ENCODE measurements at regions not wholly inside any gene's neighbourhood (a gene's known extent, or its start where the extent isn't known, plus 50 kb on each side); places are given as distances from the start of the nearest gene placed in this dataset.

DNA sequence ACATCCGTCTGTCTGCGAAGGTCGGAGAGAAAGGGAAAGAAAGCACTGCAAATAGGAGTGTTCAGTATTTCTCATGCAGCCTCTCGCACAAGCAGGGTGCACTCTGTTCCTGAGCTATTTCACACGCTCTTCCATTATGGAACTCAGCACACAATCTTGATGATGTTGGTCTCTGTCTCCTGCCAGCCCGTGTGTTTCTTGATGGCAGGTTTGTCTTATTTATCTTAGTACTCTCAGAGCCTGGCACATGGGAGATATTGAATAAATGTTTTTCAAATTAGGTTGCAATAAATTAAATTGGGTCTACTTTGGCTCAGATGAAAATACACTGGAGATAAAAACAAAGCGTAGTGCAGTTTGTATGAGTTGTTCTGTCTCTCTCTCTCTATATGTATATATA lies 134.9 kb upstream of the ETS2 start:
- Histone ChIP-seq H3K36me3 (ENCODE audit: insufficient read depth, low read length) (no peaks in the 10 kb centered on the region), H3K27ac (ENCODE audit: low read depth, low read length) (no peak overlapping the region), H3K27me3 (ENCODE audit: insufficient read depth, low read length) (no peaks in the 10 kb centered on the region), H3K4me3 (ENCODE audit: low read length) (no peak overlapping the region), H3K9ac (ENCODE audit: low read depth, low read length) (no peak overlapping the region), H3K4me1 (ENCODE audit: insufficient read depth, low read length) (peaks cover 11% of the 10 kb centered on the region), H3K9me3 (ENCODE audit: insufficient read depth, low read depth, low read length) (no peaks in the 10 kb centered on the region)
- WGBS = 92% methylated on average over 6 of the region's 7 CpGs

DNA sequence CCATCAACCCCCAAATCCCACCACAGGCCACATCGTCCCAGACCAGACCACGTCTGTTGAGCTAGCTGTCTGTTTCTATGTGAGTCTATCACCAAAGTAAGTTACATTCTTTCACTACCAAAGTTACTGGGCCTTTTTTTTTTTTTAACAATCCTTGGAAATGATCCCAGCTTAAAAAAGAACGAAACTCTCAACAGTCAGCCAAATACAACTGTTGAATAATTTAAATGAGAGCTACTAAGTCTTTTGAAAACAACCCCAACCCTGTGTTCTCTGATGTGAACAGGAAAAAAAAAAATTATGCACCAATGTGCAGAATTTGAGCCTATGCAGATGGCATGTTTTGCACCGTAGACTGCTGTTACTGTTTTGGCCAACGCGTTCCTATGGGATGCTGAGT lies 134.0 kb upstream of the ETS2 start:
- Histone ChIP-seq H3K4me1 (ENCODE audit: insufficient read depth, low read length) (peaks cover 11% of the 10 kb centered on the region), H3K4me3 (ENCODE audit: low read length) (no peak overlapping the region), H3K9me3 (ENCODE audit: insufficient read depth, low read depth, low read length) (no peaks in the 10 kb centered on the region), H3K27ac (ENCODE audit: low read depth, low read length) (no peak overlapping the region), H3K27me3 (ENCODE audit: insufficient read depth, low read length) (no peaks in the 10 kb centered on the region), H3K9ac (ENCODE audit: low read depth, low read length) (no peak overlapping the region), H3K36me3 (ENCODE audit: insufficient read depth, low read length) (no peaks in the 10 kb centered on the region)
- 95% methylated on average over 6 of the region's 6 CpGs for WGBS

DNA sequence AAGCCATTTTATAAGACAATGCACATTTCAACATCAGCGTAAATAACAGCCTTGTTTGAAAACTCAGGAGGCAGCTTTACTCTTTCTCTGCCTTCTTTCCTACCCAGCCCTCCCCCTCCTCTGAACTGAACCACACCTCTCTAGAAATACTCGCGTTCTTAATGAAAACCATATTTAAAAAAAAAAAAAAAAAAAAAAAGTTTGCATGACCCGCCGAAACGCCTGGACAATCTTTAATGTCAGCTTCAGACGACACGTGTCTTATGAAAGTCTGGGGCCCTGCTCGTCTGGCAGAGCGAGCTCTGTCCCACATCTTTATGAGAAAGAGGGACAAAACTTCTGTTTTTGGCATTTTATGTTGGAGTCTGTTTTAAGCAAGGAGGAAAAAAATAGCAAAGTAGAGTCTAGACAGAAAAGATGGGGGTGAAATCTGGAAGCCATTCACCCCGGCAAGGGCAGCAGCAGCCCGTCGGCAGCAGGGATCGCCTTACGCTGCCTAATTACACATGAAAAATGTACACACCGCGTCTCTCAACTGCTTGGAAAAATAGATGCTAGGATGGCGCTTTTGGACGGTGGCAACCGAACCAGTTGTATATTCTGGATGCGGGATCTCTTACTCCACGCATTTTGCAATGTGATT lies 130.4 kb upstream of the ETS2 start:
- H3K9ac ChIP-seq (ENCODE audit: low read depth, low read length) = no peak overlapping the region
- WGBS = 93% methylated on average over 22 of the region's 22 CpGs
- peaks cover 11% of the 10 kb centered on the region for H3K4me1 ChIP-seq (ENCODE audit: insufficient read depth, low read length)
- no peak overlapping the region for H3K27ac ChIP-seq (ENCODE audit: low read depth, low read length)
- H3K4me3 ChIP-seq (ENCODE audit: low read length) = no peak overlapping the region
- H3K27me3 ChIP-seq (ENCODE audit: insufficient read depth, low read length) = no peaks in the 10 kb centered on the region
- no peaks in the 10 kb centered on the region for H3K9me3 ChIP-seq (ENCODE audit: insufficient read depth, low read depth, low read length)
- H3K36me3 ChIP-seq (ENCODE audit: insufficient read depth, low read length) = no peaks in the 10 kb centered on the region

DNA sequence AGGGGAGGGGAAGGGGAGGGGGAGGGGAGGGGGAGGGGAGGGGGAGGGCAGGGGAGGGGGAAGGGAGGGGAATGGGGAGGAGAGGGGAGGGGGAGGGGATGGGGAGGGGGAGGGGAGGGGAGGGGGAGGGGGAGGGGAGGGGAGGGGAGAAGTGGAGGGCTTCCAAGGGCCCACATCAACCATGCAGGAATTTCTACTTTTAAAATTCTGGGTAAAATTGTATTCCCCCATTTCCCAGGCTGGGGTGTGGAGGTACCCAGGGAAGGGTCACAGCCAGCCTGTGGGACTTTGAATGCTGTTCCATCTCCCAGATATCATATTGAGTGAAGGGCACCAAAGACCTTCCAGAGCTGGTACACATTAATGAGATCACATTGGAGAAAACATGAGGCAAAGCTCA lies 126.9 kb upstream of the ETS2 start:
- no peaks in the 10 kb centered on the region for H3K27me3 ChIP-seq (ENCODE audit: insufficient read depth, low read length)
- no peak overlapping the region for H3K9ac ChIP-seq (ENCODE audit: low read depth, low read length)
- H3K4me3 ChIP-seq (ENCODE audit: low read length) = no peak overlapping the region

DNA sequence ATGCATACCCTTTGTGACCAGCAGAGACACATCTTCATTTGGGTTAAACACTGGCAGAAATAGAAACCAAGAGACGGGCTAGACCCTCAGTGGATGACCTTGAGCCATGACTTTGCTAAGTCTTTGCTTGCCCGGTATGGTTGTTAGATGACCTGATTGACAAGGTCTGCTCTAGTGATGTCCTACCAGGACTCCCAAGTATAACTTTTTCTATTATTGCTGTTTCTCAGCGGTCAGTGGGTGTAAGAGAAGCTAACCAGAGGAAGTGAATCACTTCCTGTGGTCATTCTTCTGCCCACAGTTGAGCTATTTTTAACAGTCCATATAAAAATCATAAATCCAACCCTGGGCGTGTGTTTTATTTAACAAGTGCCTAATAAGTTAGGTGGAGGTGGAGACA lies 126.2 kb upstream of the ETS2 start:
- Histone ChIP-seq H3K9ac (ENCODE audit: low read depth, low read length) (no peak overlapping the region), H3K4me1 (ENCODE audit: insufficient read depth, low read length) (peaks cover 11% of the 10 kb centered on the region), H3K4me3 (ENCODE audit: low read length) (no peak overlapping the region), H3K9me3 (ENCODE audit: insufficient read depth, low read depth, low read length) (no peaks in the 10 kb centered on the region), H3K27ac (ENCODE audit: low read depth, low read length) (no peak overlapping the region), H3K27me3 (ENCODE audit: insufficient read depth, low read length) (no peaks in the 10 kb centered on the region), H3K36me3 (ENCODE audit: insufficient read depth, low read length) (no peaks in the 10 kb centered on the region)
- WGBS = 96% methylated on average over 3 of the region's 4 CpGs

More for the DNA sequence above, 126.9 kb upstream of the ETS2 start:
- no peaks in the 10 kb centered on the region for H3K36me3 ChIP-seq (ENCODE audit: insufficient read depth, low read length)
- peaks cover 11% of the 10 kb centered on the region for H3K4me1 ChIP-seq (ENCODE audit: insufficient read depth, low read length)
- H3K27ac ChIP-seq (ENCODE audit: low read depth, low read length) = no peak overlapping the region
- H3K9me3 ChIP-seq (ENCODE audit: insufficient read depth, low read depth, low read length) = no peaks in the 10 kb centered on the region

DNA sequence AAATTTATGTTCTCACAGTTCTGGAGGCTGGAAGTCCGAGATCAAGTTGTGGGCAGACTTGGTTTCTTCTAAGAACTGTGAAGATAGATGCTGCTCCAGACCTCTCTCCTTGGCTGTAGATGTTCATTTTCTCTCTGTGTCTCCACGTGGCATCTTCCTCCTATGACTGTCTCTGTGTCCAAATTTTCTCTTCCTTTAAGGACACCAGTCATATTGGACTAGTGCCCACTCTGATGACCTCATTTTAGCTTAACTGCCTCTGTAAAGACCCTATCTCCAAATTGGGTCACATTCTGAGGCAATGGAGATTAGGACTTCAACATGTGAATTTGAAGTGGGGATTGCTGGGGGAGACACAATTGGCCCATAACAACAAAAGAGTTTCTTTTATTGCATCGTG lies 125.3 kb upstream of the ETS2 start:
- Histone ChIP-seq H3K36me3 (ENCODE audit: insufficient read depth, low read length) (no peaks in the 10 kb centered on the region), H3K4me1 (ENCODE audit: insufficient read depth, low read length) (peaks cover 2% of the 10 kb centered on the region), H3K9ac (ENCODE audit: low read depth, low read length) (no peak overlapping the region), H3K27ac (ENCODE audit: low read depth, low read length) (no peak overlapping the region), H3K9me3 (ENCODE audit: insufficient read depth, low read depth, low read length) (no peaks in the 10 kb centered on the region), H3K27me3 (ENCODE audit: insufficient read depth, low read length) (no peaks in the 10 kb centered on the region), H3K4me3 (ENCODE audit: low read length) (no peak overlapping the region)
- 82% methylated on average over 3 of the region's 3 CpGs for WGBS

DNA sequence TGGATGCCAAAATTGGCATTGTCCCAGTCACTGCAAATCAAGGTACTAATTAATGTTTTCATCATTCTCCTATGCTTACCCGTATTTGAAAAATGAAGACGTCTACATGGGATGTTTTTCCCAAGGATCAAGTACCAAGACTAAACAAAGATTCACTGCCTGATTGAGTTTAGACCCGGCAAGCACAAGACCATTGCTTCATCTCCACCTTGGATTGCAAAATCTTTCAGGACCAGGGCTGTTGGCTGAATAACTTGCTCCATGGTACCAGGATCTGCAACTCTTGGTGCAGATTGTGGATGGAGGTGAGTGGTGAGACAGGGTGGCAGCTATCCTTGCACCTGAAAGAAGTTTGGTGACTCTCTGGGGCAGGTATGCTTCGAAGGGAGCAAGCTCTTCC lies 122.5 kb upstream of the ETS2 start:
- Histone ChIP-seq H3K9me3 (ENCODE audit: insufficient read depth, low read depth, low read length) (no peaks in the 10 kb centered on the region), H3K9ac (ENCODE audit: low read depth, low read length) (no peak overlapping the region), H3K36me3 (ENCODE audit: insufficient read depth, low read length) (no peaks in the 10 kb centered on the region), H3K27me3 (ENCODE audit: insufficient read depth, low read length) (no peaks in the 10 kb centered on the region), H3K4me3 (ENCODE audit: low read length) (no peak overlapping the region), H3K4me1 (ENCODE audit: insufficient read depth, low read length) (no peaks in the 10 kb centered on the region), H3K27ac (ENCODE audit: low read depth, low read length) (no peak overlapping the region)
- 91% methylated on average over 4 of the region's 4 CpGs for WGBS

DNA sequence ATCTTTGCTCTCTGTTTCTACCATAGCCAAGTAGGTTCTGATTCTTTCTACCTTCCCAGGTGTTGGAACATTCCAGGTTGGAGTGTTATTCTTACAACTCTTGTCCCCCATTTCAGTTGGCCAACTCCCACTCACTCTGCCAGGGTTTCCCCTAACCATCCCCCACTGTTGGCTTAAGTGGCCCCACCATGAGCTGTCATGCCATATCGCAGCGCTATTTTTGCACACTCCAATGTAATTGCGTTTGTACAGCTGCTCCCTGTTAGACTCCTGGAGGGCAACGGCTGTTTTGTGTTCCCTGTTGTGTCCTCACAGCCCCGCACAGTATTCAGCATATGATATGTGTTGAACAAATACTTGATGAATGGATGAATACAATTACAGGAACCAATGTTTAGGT lies 117.7 kb upstream of the ETS2 start:
- 96% methylated on average over 5 of the region's 5 CpGs for WGBS
- H3K9me3 ChIP-seq (ENCODE audit: insufficient read depth, low read depth, low read length) = no peaks in the 10 kb centered on the region
- H3K36me3 ChIP-seq (ENCODE audit: insufficient read depth, low read length) = no peaks in the 10 kb centered on the region
- no peaks in the 10 kb centered on the region for H3K4me1 ChIP-seq (ENCODE audit: insufficient read depth, low read length)
- no peak overlapping the region for H3K27ac ChIP-seq (ENCODE audit: low read depth, low read length)
- no peak overlapping the region for H3K4me3 ChIP-seq (ENCODE audit: low read length)
- H3K9ac ChIP-seq (ENCODE audit: low read depth, low read length) = no peak overlapping the region
- H3K27me3 ChIP-seq (ENCODE audit: insufficient read depth, low read length) = no peaks in the 10 kb centered on the region

DNA sequence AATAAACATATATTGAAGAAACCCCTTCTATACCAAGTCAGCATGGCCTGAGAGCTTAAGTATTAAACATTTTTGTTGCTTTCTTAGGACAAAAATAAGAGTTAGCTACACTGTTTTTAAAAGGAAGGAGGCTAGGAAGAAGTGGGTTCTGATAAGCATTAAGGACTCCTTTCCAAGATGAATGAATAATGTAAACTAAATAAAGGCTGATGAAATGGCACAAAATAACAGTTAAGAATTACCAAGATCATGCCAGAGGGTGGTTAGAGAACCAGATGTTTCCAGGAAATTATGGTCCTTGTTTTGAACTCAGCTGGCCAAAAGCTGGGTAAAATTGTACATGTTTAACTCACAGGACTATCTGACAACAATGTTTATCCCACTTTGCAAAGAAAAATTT lies 114.1 kb upstream of the ETS2 start:
- Histone ChIP-seq H3K27ac (ENCODE audit: low read depth, low read length) (no peak overlapping the region), H3K4me3 (ENCODE audit: low read length) (no peak overlapping the region), H3K36me3 (ENCODE audit: insufficient read depth, low read length) (no peaks in the 10 kb centered on the region), H3K9me3 (ENCODE audit: insufficient read depth, low read depth, low read length) (no peaks in the 10 kb centered on the region; the same call in 1 of the 2 replicates), H3K4me1 (ENCODE audit: insufficient read depth, low read length) (no peaks in the 10 kb centered on the region), H3K27me3 (ENCODE audit: insufficient read depth, low read length) (no peaks in the 10 kb centered on the region), H3K9ac (ENCODE audit: low read depth, low read length) (no peak overlapping the region)

DNA sequence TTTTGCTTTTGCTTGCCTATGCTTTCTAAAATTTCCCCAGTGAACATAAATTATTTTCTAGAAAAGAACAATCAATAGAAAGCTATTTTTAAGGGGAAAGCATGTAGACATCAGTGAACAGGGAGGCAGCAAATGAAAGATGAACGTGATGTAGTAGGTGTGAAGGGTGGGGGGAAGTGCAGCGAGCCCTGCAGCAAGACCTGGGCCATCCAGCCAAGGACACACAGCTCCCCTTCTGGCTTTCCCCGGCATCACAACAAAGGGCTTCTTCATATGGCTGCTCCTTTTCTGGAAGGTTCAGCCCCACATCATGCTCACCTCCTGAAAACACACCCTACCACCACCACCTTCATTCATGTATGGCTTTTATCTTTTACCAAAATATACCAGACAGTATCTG lies 109.2 kb upstream of the ETS2 start:
- H3K27ac ChIP-seq (ENCODE audit: low read depth, low read length) = no peak overlapping the region
- no peak overlapping the region for H3K4me3 ChIP-seq (ENCODE audit: low read length)
- no peak overlapping the region for H3K9ac ChIP-seq (ENCODE audit: low read depth, low read length)
- H3K36me3 ChIP-seq (ENCODE audit: insufficient read depth, low read length) = no peaks in the 10 kb centered on the region
- no peaks in the 10 kb centered on the region for H3K27me3 ChIP-seq (ENCODE audit: insufficient read depth, low read length)
- no peaks in the 10 kb centered on the region for H3K4me1 ChIP-seq (ENCODE audit: insufficient read depth, low read length)
- no peaks in the 10 kb centered on the region; the same call in 1 of the 2 replicates for H3K9me3 ChIP-seq (ENCODE audit: insufficient read depth, low read depth, low read length)
- 83% methylated on average over 3 of the region's 3 CpGs for WGBS

DNA sequence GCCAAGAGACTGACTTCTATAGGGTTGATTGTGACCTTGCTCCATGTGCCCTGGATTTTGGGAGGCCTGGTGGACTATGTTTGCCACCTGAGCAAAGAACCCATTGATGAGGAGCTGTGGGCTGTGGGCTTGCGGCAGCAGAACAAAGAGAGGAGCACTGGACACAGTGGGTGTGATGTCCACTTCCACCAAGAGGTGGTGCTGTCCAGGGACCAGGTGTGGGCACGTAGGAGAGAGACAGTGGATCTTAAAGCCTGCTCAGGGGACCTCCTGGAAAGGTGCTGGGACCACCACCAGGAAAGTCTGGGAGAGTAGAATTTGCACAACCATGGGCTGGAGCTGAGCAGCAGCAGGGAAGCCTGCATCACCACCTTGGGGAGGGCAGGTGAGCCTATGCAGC lies 106.7 kb upstream of the ETS2 start:
- Histone ChIP-seq H3K27me3 (ENCODE audit: insufficient read depth, low read length) (no peaks in the 10 kb centered on the region), H3K27ac (ENCODE audit: low read depth, low read length) (no peak overlapping the region), H3K9me3 (ENCODE audit: insufficient read depth, low read depth, low read length) (no peaks in the 10 kb centered on the region), H3K4me1 (ENCODE audit: insufficient read depth, low read length) (no peaks in the 10 kb centered on the region; the same call in 1 of the 2 replicates), H3K9ac (ENCODE audit: low read depth, low read length) (no peak overlapping the region), H3K36me3 (ENCODE audit: insufficient read depth, low read length) (no peaks in the 10 kb centered on the region), H3K4me3 (ENCODE audit: low read length) (no peak overlapping the region)
- 76% methylated on average over 2 of the region's 2 CpGs for WGBS

DNA sequence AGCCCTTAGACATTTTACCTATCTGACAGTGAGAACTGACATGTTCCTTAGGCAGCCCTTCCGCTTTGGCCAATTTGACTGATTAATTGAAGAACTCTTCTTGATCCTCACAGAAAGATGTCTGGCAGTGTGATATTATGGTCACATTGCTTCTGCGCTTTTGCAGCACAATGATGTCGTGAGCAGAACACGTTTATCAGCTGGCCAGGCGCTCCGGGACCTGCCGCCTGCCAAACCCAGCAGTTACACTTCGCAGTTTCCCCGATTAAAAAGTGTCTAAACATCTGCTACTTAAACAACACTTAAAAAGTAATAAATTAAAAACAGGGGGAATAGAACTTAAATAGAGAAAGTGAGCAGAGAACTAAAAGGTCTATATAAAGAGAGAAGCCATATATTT lies 103.5 kb upstream of the ETS2 start:
- Histone ChIP-seq H3K27me3 (ENCODE audit: insufficient read depth, low read length) (no peaks in the 10 kb centered on the region), H3K4me1 (ENCODE audit: insufficient read depth, low read length) (peaks cover 4% of the 10 kb centered on the region; the same call in 1 of the 2 replicates), H3K9me3 (ENCODE audit: insufficient read depth, low read depth, low read length) (no peaks in the 10 kb centered on the region), H3K4me3 (ENCODE audit: low read length) (no peak overlapping the region), H3K9ac (ENCODE audit: low read depth, low read length) (no peak overlapping the region), H3K36me3 (ENCODE audit: insufficient read depth, low read length) (no peaks in the 10 kb centered on the region), H3K27ac (ENCODE audit: low read depth, low read length) (no peak overlapping the region)
- WGBS = 96% methylated on average over 9 of the region's 9 CpGs

Measured in HUES64 (cell line).